ENCODE measurements at regions not wholly inside any gene's neighbourhood (a gene's known extent, or its start where the extent isn't known, plus 50 kb on each side); places are given as distances from the start of the nearest gene placed in this dataset.

GRCh38 chrX:134732152-134732551 is 64.9 kb downstream of the PABIR2 start:
- no peaks in the 10 kb centered on the region for H3K4me1 ChIP-seq (ENCODE audit: insufficient read depth, low read length)
- H3K79me2 ChIP-seq (ENCODE audit: insufficient read depth, low read length) = no peaks in the 10 kb centered on the region
- no peak overlapping the region for H3K27ac ChIP-seq (ENCODE audit: extremely low read length, insufficient read depth, low read length)
- BruUV-seq (replicated peaks) = no TSS peak
- CTCF ChIA-PET (ENCODE audit: low intra/inter-chr PET ratio, low total read pairs) = no interaction called here
- FAIRE-seq (no peak), ATAC-seq (no peak), DNase-seq (ENCODE audit: low spot score) (no peak)
- H2AFZ ChIP-seq (ENCODE audit: low read length) = no peak overlapping the region
- H3K27me3 ChIP-seq (ENCODE audit: control insufficient read depth in 1 of 2, insufficient read depth in 2 of 2, low read length in 2 of 2) = no peaks in the 10 kb centered on the region
- H3K9me3 ChIP-seq (ENCODE audit: low read length) = no peaks in the 10 kb centered on the region
- in situ Hi-C loops (cut with HindIII; ENCODE audit: extremely low pct_ligation_motif_present, low pct_unique_long_range_greater_than_20kb) (no loop called here), intact Hi-C loops (cut with micrococcal nuclease; ENCODE audit: unreplicated experiment) (no loop called here)
- TF ChIP-seq KMT2A (CRISPR knock-in tag; IDR thresholded peaks at IDR 0.05) = no peak
- TF ChIP-seq POLR2A (IDR thresholded peaks at IDR 0.05; ENCODE audit: insufficient read depth in 1 of 2, low read depth in 2 of 2, low read length in 2 of 2) = no peak
- no peak for TF ChIP-seq CERS6 (CRISPR knock-in tag; IDR thresholded peaks at IDR 0.05)
- no peak for TF ChIP-seq MAF1 (CRISPR knock-in tag; IDR thresholded peaks at IDR 0.05; ENCODE audit: borderline replicate concordance)
- TF ChIP-seq ZNF850 (CRISPR knock-in tag; conservative IDR thresholded peaks at IDR 0.05) = no peak
- no peak for TF ChIP-seq E2F5 (CRISPR knock-in tag; conservative IDR thresholded peaks at IDR 0.05)
- TF ChIP-seq DRAP1 (CRISPR knock-in tag; IDR thresholded peaks at IDR 0.05) = no peak
- TF ChIP-seq FIP1L1 (IDR thresholded peaks at IDR 0.05; ENCODE audit: borderline replicate concordance, insufficient read depth, low read depth, low read length) = no peak
- no peak for TF ChIP-seq ATF7 (IDR thresholded peaks at IDR 0.05)
- no peak for TF ChIP-seq ATF7 (CRISPR knock-in tag; IDR thresholded peaks at IDR 0.05)
- no peak for TF ChIP-seq AKNA (CRISPR knock-in tag; IDR thresholded peaks at IDR 0.05; ENCODE audit: borderline replicate concordance)
- TF ChIP-seq ZNF562 (CRISPR knock-in tag; IDR thresholded peaks at IDR 0.05; ENCODE audit: borderline replicate concordance) = no peak
- TF ChIP-seq ZBTB37 (CRISPR knock-in tag; IDR thresholded peaks at IDR 0.05) = no peak
- TF ChIP-seq PRDM4 (CRISPR knock-in tag; IDR thresholded peaks at IDR 0.05; ENCODE audit: borderline replicate concordance) = no peak
- no peak overlapping the region for H3K9ac ChIP-seq (ENCODE audit: insufficient read depth, low read depth, low read length)
- H4K20me1 ChIP-seq (ENCODE audit: insufficient read depth, low read length) = no peaks in the 10 kb centered on the region
- POLR2A ChIA-PET = no interaction called here
- no peak overlapping the region for H3K4me3 ChIP-seq (replicated peaks in 1 of 3; ENCODE audit: insufficient read depth in 1 of 3, low read depth in 2 of 3, low read length in 3 of 3)
- 4% methylated on average over 3 of the region's 3 CpGs for WGBS (ENCODE audit: low lambda C conversion rate)
- no peaks in the 10 kb centered on the region for H3K36me3 ChIP-seq (replicated peaks in 1 of 2; ENCODE audit: control insufficient read depth in 1 of 2, insufficient read depth in 2 of 2, low read length in 2 of 2)
- H3K4me2 ChIP-seq (ENCODE audit: low read depth, low read length) = no peak overlapping the region
